Epithelial cell of esophagus (primary cell): ENCODE measurements at regions not wholly inside any gene's neighbourhood (a gene's known extent, or its start where the extent isn't known, plus 50 kb on each side); places are given as distances from the start of the nearest gene placed in this dataset.

ENCODE experiments used
- DNase-seq: peaks from one replicate; pipeline ENCODE4 v3.0.0; 2010; ENCODE audit warnings: low read depth
- H3K4me3 ChIP-seq: 2 replicates; pipeline ENCODE4 v1.5.1; 2011; ENCODE audit warnings: mild to moderate bottlenecking, low read length, control low read depth
- TF ChIP-seq, protein P1 (sequence below): IDR thresholded peaks from 2 replicates; pipeline ENCODE4 v1.5.1; 2011; ENCODE audit warnings: low read depth, mild to moderate bottlenecking, low read length, control low read depth, inconsistent platforms; ENCODE audit not compliant: insufficient read depth; ENCODE audit errors: missing control alignments

DNA sequence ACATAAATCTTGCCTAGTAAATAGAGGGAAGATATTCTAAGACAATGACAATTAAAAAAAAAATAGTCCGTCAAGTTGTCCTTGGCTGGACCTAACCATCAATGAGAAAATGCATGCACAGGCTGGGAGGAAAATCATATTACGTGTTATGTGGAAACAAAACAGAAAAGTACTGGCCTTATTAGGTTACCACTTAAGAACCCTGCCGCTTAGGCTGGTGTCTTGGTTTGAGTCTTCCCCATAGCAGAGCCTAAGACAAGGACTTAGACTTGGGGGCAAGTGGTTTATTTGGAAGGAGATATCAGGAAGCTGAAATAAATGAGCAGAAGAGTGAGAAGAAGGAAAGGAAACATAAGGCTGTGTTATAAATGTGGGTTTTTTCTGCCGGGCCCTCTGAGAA is 186.4 kb downstream of the MRPL39 start:
- no peak for DNase-seq
- H3K4me3 ChIP-seq: no peak overlapping the region
- TF ChIP-seq, protein P1, sequence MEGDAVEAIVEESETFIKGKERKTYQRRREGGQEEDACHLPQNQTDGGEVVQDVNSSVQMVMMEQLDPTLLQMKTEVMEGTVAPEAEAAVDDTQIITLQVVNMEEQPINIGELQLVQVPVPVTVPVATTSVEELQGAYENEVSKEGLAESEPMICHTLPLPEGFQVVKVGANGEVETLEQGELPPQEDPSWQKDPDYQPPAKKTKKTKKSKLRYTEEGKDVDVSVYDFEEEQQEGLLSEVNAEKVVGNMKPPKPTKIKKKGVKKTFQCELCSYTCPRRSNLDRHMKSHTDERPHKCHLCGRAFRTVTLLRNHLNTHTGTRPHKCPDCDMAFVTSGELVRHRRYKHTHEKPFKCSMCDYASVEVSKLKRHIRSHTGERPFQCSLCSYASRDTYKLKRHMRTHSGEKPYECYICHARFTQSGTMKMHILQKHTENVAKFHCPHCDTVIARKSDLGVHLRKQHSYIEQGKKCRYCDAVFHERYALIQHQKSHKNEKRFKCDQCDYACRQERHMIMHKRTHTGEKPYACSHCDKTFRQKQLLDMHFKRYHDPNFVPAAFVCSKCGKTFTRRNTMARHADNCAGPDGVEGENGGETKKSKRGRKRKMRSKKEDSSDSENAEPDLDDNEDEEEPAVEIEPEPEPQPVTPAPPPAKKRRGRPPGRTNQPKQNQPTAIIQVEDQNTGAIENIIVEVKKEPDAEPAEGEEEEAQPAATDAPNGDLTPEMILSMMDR: no peak

DNA sequence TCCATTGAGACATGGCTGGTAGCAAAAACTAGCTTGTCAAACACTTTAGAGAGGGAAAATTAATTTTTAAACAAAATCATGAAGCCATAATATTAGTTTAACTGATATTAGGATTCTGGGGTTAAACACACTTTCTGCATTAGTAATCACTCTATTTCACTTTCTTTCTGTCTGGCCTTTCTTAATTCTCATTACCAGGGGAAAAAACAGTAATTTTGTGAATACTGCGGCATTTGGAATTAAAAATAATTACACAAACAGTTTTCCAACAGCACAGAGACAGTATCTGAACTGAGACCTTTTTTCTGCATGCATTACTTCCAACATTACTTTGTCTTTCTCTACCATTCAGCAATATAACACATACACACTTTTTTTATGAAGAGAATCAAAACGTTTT is 190.6 kb downstream of the MRPL39 start:
- TF ChIP-seq, protein P1: no peak
- DNase-seq: no peak
- no peak overlapping the region for H3K4me3 ChIP-seq

DNA sequence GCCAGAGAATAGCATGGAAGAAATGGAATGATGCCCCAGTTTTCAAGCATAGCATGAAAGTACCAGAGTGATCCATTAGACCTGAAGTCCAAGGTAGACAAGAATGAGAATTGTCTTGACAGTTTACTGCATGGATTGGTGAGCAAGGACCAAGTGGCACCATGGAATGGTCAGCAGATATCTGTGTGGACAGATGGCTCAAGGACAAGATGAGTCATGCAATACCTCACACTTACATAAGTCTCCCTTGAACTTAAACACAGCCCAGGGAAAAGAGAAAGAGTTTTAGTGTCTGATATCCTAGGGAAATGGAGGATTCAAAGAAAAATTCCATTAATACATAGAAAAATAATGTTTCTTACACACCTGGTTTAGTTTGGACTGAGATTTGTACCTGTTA is 195.2 kb downstream of the MRPL39 start:
- H3K4me3 ChIP-seq: no peak overlapping the region
- no peak for DNase-seq
- TF ChIP-seq, protein P1: no peak

DNA sequence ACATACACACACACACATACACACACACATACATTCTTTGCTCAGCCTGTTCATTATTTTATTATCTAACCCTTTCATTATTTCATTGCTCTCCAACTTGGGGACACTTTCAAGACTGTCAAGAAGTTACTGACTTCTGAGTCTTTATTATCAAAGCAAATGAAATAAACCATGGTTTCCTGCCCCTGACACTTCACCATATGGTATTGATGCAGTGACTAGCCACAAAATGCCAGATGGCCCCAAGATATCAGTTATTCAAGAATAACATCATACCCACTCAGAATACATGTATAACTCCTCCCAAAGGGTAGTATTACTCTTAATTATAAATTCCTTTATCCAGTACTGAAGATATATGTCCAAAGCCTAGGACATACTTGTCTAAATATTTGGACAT is 197.3 kb downstream of the MRPL39 start:
- TF ChIP-seq, protein P1: no peak
- DNase-seq: no peak
- H3K4me3 ChIP-seq: no peak overlapping the region

DNA sequence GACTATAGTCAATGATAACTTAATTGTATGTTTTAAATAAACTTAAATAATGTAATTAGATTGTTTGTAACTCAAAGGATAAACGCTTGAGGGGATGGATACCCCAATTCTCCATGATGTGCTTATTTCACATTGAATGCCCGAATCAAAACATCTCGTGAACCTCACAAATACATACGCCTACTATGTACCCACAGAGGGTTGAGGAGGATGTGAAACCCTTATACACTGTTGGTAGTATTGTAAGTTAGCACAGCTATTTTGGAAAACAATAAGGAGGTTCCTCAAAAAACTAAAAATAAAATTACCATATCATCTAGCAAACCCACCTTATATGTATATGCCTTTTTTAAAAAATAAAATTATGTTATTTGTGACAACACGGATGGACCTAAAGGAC is 198.6 kb downstream of the MRPL39 start:
- DNase-seq: no peak
- no peak overlapping the region for H3K4me3 ChIP-seq
- TF ChIP-seq, protein P1: no peak

DNA sequence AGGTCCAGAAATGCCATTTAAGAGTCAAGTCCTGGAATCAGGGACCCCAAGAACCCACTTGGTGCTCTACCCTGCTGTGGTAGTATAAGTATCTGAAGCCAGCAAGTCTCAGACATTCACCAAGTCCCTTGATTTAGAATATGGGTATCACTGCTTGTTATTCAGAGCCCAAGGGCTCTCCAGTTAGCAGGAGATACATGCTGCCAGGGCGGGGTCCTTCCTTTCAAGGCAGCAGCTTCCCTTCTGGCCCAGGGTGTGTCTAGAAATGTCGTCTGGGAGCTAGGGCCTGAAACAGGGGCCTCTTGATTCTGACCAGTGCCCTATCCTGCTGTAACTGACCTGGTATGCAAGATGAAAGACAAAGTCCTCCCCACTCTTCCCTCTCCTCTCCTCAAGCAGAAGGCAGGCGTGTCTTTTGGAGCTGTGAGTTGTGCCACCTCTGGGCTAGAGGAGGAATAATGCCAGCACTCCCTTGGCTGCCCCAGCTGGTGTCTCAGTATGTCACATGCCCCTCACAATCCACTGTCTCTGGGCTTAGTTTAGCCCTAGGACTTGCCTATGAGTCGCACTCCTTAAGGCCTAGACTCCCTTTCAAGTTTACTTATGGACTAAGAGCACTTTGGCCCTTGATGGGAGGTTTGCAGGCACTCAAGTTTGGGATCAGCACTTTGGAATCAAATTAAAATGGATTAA is 200.2 kb downstream of the MRPL39 start:
- no peak overlapping the region for H3K4me3 ChIP-seq
- TF ChIP-seq, protein P1: no peak
- no peak for DNase-seq

DNA sequence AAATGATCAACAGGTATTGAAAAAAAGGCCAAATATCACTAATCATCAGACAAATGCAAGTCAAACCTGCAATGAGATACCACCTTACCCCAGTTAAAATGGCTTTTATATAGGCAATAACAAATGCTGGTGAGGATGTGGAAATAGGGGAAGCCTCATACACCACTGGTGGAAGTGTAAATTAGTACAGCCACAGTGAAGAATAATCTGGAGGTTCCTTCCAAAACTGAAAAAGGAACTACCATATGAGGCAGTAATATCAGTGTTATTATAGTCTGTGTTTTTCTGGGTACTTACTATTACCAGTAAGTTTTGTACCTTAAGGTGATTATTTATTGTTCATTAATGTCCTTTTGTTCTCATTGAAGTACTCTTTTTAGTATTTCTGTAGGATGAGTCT is 201.3 kb downstream of the MRPL39 start:
- H3K4me3 ChIP-seq: no peak overlapping the region
- TF ChIP-seq, protein P1: no peak
- DNase-seq: no peak
